ENCODE measurements at regions not wholly inside any gene's neighbourhood (a gene's known extent, or its start where the extent isn't known, plus 50 kb on each side); places are given as distances from the start of the nearest gene placed in this dataset.
A peak's percentile ranks its signal among the peaks of the same experiment; 100 is the strongest.

GRCh38 chr2:109685453-109685852 is 71.3 kb downstream of the SOWAHC start:
- 64 to 76% (median 70%) methylated on average over 4 of the region's 4 CpGs for WGBS, 4 donors
- Histone ChIP-seq H3K4me1 (peaks cover 0 to 17% (median 11%) of the 10 kb centered on the region in 12 donors), H3K27me3 (no peaks in the 10 kb centered on the region), H3K36me3 (no peaks in the 10 kb centered on the region), H3K9me3 (no peaks in the 10 kb centered on the region), H3K27ac (peak overlapping the region in 1 of 12 donors; percentile 86), H3K4me3 (no peak overlapping the region)
- intact Hi-C loops (cut with DNase I) = no loop called here
- DNase-seq (no peak), ATAC-seq (no peak)
- TF ChIP-seq, protein P1, sequence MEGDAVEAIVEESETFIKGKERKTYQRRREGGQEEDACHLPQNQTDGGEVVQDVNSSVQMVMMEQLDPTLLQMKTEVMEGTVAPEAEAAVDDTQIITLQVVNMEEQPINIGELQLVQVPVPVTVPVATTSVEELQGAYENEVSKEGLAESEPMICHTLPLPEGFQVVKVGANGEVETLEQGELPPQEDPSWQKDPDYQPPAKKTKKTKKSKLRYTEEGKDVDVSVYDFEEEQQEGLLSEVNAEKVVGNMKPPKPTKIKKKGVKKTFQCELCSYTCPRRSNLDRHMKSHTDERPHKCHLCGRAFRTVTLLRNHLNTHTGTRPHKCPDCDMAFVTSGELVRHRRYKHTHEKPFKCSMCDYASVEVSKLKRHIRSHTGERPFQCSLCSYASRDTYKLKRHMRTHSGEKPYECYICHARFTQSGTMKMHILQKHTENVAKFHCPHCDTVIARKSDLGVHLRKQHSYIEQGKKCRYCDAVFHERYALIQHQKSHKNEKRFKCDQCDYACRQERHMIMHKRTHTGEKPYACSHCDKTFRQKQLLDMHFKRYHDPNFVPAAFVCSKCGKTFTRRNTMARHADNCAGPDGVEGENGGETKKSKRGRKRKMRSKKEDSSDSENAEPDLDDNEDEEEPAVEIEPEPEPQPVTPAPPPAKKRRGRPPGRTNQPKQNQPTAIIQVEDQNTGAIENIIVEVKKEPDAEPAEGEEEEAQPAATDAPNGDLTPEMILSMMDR (IDR thresholded peaks at IDR 0.05) = no peak
- no peak for TF ChIP-seq POLR2A (IDR thresholded peaks at IDR 0.05)

DNA sequence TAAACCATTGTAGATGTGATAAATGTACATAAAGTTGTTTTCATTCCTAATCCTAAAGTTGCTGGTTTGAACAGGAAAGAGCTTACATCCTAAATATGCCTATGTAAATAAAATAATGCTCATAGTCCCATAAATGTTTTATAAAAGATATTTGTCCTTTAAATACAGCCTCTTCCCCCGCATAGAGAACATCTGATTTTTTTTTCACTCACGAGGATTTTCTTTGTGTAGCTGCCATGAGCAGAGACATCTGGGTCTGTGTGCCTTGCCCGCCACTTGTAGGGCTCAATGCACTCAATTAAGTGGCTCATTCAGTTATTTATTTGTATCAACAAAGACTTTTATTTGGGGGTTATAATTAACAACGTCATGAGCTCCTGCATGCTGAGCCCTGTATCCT is 72.8 kb downstream of the SOWAHC start:
- intact Hi-C loops (cut with DNase I) = no loop called here
- H3K36me3 ChIP-seq = no peaks in the 10 kb centered on the region
- H3K27me3 ChIP-seq = no peaks in the 10 kb centered on the region
- peaks cover 0 to 24% (median 14%) of the 10 kb centered on the region in 12 donors for H3K4me1 ChIP-seq
- DNase-seq = no peak
- no peaks in the 10 kb centered on the region for H3K9me3 ChIP-seq
- H3K27ac ChIP-seq = peak overlapping the region in 1 of 12 donors; percentile 86
- 82 to 93% (median 89%) methylated on average over 4 of the region's 4 CpGs for WGBS, 4 donors
- H3K4me3 ChIP-seq = no peak overlapping the region
- ATAC-seq = no peak
- TF ChIP-seq, protein P1 (IDR thresholded peaks at IDR 0.05) = no peak
- TF ChIP-seq POLR2A (IDR thresholded peaks at IDR 0.05) = no peak

DNA sequence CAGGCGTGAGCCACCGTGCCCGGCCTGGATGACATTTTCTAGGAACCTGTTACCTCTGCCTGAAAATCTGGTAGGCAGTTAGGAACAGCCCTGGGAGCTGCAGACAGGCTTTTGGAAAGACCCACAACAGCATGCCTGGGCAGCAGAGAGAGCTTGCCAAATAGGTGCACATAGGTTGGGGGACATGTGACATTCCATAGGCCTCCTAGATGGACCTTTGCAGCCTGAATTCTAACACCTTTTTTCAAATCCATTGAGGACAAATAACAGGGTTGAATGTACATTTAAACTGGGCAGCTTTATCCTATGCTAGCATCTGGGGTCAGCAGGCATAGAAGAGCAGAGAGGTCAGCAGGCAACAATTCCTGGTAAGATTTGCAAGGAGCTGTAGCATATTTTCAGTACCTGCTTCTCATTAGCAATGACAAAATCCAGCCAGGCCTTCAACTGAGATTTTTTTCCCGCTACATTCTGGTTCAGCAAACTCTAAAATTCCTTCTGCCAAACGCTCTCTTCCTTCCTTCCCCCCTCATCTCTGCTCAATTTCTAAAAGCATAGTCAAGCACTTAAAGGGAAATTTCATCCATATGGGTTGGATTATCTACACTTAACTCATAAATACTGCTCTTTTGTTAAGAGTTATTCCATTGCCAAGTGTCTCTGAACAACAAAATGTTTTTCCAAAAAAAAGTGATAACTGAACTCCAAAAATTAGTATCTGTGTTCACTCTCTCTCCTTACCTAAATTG is 75.2 kb downstream of the SOWAHC start:
- 67 to 85% (median 80%) methylated on average over 5 of the region's 5 CpGs for WGBS, 4 donors
- intact Hi-C loops (cut with DNase I) = no loop called here
- no peaks in the 10 kb centered on the region for H3K36me3 ChIP-seq
- H3K9me3 ChIP-seq = no peaks in the 10 kb centered on the region
- peaks cover 0 to 33% (median 16%) of the 10 kb centered on the region in 12 donors for H3K4me1 ChIP-seq
- DNase-seq = no peak
- ATAC-seq = no peak
- TF ChIP-seq, protein P1 (IDR thresholded peaks at IDR 0.05) = no peak
- no peak for TF ChIP-seq POLR2A (IDR thresholded peaks at IDR 0.05)
- peak overlapping the region in 4 of 12 donors; percentile 80 to 86 (median 84) for H3K27ac ChIP-seq
- no peaks in the 10 kb centered on the region for H3K27me3 ChIP-seq
- no peak overlapping the region for H3K4me3 ChIP-seq

- H3K4me3 ChIP-seq = no peak overlapping the region
- peaks cover 0 to 34% (median 16%) of the 10 kb centered on the region in 12 donors for H3K4me1 ChIP-seq
- H3K27ac ChIP-seq = peak overlapping the region; percentile 75 to 92 (median 84)
- H3K27me3 ChIP-seq = no peaks in the 10 kb centered on the region
- no peaks in the 10 kb centered on the region for H3K36me3 ChIP-seq
- no peaks in the 10 kb centered on the region for H3K9me3 ChIP-seq
- intact Hi-C loops (cut with DNase I) = loop anchor here in 5 of 10 donors (2.0 to 10.0 kb wide), 3 partner anchors 75 to 78 kb away; partner anchors contain the start of genes SOWAHC (in 5 of the 5) and SEPTIN10 (in 4 of the 5)
- no peak for ATAC-seq
- WGBS, 4 donors = 96 to 97% (median 96%) methylated on average over 9 of the region's 9 CpGs
- DNase-seq = no peak
- no peak for TF ChIP-seq POLR2A (IDR thresholded peaks at IDR 0.05)
- TF ChIP-seq, protein P1 (IDR thresholded peaks at IDR 0.05) = no peak
These were observed 75.8 kb downstream of the SOWAHC start for GRCh38 chr2:109689973-109690372.
